Left colon (tissue), 2 donors: ENCODE measurements at regions not wholly inside any gene's neighbourhood (a gene's known extent, or its start where the extent isn't known, plus 50 kb on each side); places are given as distances from the start of the nearest gene placed in this dataset.
"Not testable (repeated sequence)": the region's sequence is repeated elsewhere in the genome, so short reads cannot be mapped to it uniquely, and the experiment has no call there.

ENCODE experiments used
- ATAC-seq: fragments of 200-7000 bp; cut with Tn5 transposase; one replicate; pipeline ENCODE4 v1.9.1; 2020; ENCODE audit warnings: mild to moderate bottlenecking, moderate library complexity
- DNase-seq, 2 donors: peaks; one replicate each; pipeline ENCODE4 v3.0.0-alpha.2; 2020
- intact Hi-C, 2 donors: fragments of 100-400 bp; cut with DNase I in 1 of 2; cut with micrococcal nuclease in 1 of 2; formaldehyde crosslinking; loops; one replicate each; pipeline versions ENCODE4 v1.11.2 to v1.14.0; 2022; cut with DNase I, micrococcal nuclease
- donor health status: DM: no; HTN: no; CAD: no.
- donor health status: DM: yes; HTN: yes; CAD: no.

DNA sequence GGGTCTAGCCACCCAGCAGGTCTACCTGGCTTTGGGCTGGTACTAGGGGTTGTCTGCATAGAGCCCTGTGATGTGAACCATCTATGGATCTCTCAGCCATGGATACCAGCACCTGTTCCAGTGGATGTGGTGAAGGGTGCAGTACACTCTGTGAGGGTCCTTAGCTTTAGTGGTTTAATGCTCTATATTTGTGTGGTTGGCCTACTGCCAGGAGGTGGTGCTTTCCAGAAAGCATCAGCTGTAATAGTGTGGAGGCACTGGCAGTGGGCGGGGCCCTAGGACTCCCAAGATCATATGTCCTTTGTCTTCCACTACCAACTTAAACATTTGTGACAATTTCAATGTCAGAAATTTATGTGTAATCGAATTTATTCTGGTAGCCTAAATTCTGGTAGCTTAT is 1065.1 kb downstream of the RPIA start:
- intact Hi-C loops, DNase-seq, ATAC-seq: not testable (repeated sequence)

DNA sequence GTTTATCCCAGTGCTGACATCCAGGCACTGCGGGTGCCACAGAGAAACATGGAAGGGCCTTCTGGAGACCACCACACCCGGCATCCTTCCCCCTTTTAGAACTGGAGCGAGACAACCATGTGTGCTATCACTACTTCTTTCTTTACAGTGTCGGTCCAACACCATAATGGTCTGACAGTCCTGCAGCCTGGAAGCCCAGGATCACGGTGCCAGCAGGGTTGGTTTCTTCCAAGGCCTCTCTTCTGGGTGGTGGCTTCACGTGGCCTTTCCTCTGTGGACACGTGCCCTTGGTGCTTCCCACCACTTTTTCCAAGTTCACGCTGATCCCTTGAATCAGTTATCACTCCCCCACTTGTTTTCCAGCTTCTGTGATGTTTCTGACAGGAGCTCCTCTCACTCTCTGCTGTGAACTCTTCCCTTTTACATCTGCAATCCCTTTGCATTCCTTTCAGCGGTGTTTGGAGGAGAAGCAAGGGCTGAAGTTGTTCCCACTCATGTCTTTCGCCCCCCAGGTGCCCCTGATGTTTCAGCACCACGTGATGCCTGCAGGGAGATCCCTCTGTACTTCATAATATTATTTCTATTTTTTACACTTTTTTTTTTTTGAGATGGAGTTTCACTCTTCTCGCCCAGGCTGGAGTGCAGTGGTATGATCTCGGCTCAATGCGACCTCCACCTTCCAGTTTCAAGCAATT is 1067.0 kb downstream of the RPIA start:
- DNase-seq, intact Hi-C loops, ATAC-seq: not testable (repeated sequence)

DNA sequence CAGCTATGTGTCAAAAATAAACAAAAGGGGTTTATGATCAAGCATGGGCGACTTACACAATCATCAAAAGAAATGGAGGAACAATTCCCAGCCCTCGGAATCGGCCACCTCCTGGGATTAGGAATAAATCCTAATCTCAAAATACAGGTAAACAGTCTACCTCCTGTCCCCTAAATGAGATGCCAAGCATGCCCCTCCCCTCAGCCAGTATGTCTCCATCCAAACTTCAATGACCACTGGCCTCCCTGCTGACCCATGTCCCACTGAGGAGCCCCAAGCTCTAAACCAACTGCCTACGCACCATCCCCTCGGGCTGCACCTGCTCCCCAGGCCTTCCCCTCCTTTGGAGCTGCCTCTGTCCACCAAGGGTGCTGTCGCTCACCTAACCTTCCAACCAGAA is 1069.3 kb downstream of the RPIA start:
- intact Hi-C loops, ATAC-seq, DNase-seq: not testable (repeated sequence)

DNA sequence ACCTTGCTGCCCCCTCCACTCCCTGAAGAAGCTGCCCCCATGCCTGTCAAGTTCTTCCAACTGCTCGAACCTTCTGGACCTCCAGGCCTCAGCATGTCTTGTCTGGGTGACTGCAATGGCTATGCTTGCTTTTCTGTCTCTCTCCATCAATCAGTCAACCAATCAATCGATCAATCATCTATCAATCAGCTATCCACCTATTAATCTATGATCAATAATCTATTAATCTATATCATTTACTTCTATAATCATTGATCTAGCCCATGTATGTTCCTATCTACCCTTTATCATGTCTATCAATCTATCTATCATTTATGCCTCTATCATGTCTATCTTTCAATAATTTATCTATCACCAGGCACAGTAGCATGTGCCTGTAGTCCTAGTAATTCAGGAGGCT is 1069.7 kb downstream of the RPIA start:
- ATAC-seq, DNase-seq, intact Hi-C loops: not testable (repeated sequence)

DNA sequence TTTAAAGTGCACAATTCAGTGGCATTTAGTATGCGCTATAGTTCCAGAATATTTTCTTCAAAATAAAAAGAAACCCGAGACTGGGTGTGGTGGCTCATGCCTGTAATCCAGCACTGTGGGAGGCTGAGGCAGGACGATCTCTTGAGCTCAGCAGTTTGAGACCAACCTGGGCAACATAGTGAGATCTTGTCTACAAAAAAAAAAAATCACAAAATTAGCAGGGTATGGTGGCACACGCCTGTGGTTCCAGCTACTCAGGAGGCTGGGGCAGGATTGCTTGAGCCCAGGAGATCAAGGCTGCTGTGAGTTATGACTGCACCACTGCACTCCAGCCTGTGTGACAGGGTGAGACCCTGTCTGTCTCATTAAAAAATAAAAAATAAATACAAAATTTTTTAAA is 1070.4 kb downstream of the RPIA start:
- ATAC-seq, intact Hi-C loops, DNase-seq: not testable (repeated sequence)

DNA sequence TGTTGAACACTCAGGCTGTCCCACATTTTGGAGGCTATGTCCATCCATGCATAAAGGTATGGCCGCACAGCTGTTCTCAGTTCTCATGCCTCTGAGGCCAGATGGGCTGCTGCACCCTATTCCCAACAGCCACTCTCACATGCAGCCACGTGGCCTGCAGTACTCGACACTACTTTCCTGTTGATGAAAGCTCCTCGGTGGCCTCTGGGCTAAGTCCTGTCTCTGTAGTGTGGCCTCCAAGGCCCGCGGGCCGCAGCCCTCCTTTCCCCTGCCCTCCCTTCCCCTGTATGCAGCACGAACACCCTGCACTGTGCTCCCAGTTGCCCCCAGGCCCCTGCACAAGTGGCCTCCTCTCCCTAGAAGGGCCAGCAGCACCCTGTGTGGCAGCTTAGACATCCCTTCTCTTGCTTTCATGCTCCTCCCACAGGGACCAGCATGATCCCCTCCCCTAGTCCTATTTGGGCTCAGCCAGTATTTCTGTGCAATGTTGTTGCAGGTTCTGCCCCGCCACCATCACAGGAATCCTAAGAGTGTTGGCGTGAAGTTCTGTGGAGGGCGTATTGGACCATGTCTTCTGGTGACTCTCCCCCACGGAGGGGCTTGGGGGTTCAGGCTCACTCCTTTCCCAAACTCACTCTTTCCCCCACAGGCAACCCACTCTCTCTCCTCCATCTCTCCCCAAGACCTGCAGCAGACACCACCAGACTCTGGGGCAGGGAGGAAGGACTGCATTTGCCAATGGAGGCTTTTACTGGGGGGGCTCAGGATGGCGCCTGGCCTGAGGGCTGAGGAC is 1071.2 kb downstream of the RPIA start:
- DNase-seq, ATAC-seq, intact Hi-C loops: not testable (repeated sequence)

DNA sequence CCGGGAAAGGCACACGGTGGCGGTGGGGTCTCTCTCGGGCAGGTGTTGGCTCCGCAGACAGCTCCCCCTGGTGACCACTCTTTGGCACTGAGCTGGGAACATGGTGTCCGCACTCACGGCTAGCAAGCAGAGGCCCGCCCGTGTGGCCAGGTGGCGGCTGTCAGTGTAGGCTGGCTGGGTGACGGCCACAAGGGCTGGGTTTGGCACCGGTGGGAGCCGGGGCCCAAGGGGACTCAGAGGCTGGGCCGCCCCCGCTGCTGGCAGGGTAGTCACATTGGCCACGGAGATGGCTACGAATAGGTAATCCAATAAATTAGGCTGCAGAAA is 1071.7 kb downstream of the RPIA start:
- DNase-seq = no peak
- intact Hi-C loops = no loop called here
- no peak for ATAC-seq

DNA sequence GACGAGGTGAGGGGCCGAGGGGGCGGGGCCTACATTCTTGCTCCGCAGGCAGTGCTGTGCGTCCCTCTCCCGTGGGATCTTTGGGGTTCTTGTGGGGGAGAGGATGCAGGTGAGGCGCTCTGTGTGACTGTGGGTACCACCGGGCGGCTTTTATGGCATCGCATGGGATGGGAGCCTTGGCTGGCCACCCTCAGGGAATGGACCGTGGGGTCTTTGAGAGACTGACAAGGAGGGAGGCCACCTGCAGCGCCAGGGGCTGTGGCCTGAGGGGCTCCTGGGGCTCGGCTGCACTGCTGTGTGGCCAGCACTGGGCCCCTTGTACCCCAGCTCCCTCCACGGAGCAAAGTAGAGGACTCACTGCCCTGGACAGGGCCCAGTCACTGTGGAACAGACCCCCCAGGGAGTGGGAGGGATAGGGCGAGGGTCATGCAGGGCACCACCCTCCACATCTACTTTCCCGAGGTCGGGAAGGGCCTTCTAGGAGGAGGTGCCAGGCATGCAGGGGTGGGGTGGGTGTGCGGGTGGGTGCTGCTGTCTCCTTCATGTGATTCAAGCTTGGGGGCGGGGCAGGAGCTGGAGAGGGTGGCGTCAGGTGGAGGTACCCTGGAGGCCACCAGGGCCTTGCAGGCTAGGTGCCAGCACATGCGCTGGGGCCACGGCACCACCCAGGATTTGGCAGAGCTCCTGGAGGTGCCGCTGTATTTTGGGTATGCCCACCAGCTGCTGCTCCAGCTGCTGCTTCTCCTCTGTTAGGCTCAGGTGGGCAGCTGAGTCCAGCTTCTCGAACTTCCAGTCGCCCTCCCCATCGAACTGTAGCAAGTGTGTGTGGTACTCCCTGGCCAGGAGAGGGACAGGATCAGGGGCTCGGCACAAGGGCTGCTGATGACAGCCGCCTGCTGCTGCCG is 1072.4 kb downstream of the RPIA start:
- intact Hi-C loops = no loop called here
- no peak for ATAC-seq
- DNase-seq = no peak

DNA sequence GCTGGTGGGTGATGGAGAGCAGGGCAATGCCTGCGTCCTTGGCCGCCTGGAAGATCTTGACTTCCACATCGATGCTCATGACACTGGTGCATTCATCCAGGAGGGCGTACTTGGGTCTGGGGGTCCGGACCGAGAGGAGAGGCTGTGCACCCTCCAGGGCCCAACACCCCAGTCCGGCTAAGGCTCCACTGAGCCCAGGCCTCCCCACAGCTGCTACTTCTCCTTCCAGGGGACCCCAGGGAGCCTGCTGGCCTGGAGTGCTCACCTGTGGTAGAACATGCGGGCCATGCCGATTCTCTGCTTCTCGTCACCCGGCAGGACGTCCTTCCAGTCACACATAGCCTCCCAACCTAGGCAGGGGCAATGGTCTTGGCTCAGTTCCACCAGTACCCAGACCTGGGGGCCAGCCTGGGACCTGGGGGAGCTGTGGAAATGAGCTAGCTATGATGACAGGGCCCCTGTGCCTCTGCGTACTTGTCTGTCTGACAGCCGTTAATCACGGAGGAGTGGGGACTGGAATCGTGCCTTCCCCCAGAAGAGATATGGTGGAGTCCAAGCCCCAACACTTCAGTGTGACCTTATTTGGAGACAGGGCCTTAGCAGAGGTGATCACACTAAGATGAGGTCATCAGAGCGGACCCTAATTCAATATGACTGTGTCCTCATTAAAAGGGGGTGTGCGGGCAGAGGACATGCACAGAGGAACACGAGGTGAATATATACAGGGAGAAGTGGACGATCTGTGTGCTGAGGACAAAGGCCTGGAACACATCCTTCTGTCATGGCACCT is 1073.3 kb downstream of the RPIA start:
- intact Hi-C loops, DNase-seq, ATAC-seq: not testable (repeated sequence)

DNA sequence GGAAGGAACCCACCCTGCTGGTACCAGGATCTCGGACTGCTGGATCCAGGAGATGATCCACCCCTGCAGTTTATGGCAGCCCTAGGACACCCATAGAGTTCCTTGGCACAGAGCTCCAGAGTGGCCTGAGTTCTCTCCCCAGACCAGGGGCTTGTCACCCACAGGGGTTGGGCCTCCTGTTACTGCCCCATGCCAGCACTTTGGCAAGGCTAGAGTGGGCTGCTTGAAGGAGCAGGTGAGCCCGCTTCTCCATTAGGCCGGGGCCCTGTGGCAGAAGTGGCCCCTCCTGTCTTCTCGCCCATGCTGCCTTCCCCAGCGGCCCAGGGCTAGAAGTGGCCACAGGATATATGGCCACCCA is 1073.9 kb downstream of the RPIA start:
- intact Hi-C loops, ATAC-seq, DNase-seq: not testable (repeated sequence)

DNA sequence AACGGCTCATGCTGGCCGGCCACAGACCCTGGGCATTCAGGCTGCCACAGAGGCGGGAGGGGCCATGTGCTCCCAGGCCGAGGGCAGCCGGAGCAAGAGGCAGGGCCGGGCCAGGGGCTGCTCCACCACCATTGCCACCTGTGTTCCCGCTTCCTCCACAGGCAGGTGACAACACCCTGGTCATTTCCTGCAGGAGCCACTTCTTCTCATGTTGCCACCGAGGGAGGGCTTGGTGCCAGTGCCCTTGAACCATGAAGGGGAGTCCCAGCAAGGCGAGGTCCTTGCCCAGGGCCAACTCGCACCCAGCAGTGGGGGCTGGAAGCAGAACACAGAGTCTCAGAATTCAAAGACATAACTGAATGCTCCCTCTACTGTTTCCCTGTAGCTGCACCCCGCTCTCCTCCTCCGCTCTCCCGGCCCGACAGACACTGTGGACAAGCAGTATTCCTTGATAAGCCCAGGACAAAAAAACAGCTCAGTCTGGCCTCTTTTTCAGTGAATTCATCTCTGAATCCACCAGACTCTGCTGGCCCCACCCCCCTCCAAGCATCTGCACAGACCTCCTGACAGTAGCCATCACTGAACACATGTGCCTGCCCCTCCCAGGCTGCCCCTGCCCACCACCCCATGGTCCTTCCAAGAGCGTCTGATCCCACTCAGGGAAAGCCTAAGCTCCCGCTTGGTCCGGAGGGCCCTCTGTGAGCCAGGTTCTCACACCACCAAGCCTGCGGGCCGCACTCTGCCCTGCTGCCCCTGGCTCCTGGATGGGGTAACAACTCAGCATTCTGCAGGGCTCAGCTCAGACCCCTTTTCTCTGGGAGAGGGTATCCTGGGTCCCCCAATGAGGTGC is 1074.9 kb downstream of the RPIA start:
- ATAC-seq, DNase-seq, intact Hi-C loops: not testable (repeated sequence)

DNA sequence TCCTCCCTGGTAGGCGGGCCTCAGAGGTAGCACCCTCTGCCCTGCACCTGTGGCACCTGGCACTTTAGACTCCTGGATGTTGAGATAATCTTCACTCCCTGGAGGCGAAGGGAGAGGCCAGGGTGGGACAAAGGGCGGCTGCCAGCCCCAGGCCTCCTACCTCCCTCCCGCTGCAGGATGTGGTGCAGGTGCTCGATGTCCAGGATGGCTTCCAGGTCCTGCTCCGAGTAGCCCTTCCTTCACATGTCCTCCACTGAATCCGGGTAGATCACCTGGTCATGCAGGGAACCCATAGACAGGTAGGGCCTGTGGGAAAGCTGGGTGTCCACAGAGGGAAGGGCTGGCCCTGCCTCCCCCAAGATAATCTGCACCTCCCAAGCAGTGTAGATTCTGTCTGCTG is 1075.6 kb downstream of the RPIA start:
- DNase-seq, intact Hi-C loops, ATAC-seq: not testable (repeated sequence)

DNA sequence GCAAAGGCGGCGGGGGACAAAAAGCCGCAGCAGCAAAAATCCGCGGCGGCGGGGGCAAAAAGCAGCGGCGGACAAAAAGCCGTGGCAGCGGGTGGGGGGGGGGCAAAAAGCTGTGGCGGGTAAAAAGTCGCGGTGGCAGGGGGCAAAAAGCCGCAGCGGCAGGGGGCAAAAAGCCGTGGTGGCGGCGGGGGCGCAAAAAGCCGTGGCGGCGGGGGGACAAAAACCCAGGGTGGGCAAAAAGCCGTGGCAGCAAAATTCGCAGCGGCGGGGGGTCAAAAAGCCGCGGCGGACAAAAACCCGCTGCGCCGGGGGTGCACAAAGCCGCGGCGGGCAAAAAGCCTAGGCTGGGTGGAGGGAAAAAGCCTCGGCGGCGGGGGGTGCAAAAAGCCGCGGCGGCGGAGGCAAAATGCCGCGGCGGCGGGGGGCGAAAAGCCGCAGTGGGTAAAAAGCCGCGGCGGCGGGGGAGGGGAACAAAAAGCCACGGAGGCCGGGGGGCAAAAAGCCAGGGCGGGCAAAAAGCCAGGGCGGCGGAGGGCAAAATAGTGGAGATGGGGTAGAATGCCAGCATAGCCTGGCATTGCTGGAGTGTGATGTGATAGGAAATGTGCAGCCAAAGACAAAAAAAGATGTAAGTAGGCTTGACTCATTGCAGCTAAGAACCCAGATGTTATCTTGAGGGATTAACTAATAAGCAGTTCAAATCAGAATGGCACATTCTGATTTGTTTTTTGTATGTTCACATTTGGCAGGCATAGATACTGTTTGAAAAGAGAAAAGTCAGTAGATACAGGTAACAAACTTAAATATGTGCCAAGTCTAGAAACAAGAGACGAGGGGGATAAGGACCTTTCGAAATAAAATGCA is 1076.3 kb downstream of the RPIA start:
- intact Hi-C loops = no loop called here
- ATAC-seq (no peak), DNase-seq (no peak)

DNA sequence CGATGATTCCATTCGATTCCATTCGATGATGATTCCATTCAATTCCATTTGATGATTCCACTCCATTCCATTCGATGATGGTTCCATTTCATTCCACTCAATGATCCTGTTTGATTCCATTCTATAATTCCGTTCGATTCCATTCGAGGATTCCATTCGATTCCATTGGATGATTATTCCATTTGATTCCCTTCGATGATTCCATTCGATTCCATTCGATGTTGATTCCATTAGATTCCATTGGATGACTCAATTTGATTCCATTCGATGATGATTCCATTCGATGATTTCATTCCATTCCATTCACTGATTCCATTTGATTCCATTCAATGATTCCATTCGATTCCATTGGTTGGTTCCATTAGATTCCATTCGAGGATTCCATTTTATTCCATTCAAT is 1084.4 kb downstream of the RPIA start:
- intact Hi-C loops = no loop called here
- DNase-seq (no peak), ATAC-seq (no peak)

DNA sequence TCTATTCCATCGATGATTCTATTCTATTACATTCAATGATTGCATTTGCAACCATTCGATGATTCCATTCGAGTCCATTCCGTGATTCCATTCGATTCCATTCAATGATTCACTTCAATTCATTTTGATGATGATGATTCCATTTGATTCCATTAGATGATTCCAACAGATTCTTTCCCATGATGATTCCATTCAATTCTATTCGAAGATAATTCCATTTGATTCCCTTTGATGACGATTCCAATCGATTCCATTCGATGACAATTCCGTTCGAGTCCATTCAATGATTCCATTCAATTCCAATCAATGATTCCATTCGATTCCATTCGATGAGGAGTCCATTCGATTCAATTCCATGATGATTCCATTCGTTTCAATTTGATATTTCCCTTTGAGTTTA is 1088.8 kb downstream of the RPIA start:
- DNase-seq (no peak), ATAC-seq (no peak)
- intact Hi-C loops = no loop called here

DNA sequence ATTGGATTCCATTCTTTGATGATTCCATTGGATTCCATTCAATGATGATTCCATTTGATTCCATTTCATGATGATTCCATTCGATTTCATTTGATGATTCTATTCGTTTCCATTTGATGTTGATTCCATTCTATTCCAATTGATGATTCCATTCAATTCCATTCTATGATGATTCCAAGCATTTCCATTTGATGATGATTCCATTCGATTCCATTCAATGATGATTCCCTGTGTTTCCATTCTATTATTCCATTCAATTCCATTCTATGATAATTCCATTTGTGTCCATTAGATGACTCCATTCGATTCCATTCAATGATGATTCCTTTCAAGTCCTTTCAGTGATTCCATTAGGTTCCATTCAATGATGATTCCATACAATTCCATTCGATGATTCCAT is 1090.5 kb downstream of the RPIA start:
- intact Hi-C loops = no loop called here
- no peak for ATAC-seq
- DNase-seq = no peak

DNA sequence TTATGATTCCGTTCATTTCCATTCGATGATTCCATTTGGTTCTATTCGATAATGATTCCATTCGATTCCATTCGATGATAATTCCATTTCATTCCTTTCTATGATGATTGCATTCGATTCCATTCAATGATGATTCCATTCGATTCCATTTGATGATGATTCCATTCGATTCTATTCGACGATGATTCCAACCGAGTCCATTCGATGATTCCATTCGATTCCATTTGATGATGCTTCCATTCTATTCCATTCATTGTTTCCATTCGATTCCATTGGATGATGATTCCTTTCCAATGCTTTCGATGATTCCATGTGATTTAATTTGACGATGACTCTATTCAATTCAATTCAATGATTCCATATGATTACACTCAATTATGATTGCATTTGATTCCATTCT is 1093.5 kb downstream of the RPIA start:
- ATAC-seq (no peak), DNase-seq (no peak)
- intact Hi-C loops = no loop called here
